BLaER1 (cell line): ENCODE measurements at regions not wholly inside any gene's neighbourhood (a gene's known extent, or its start where the extent isn't known, plus 50 kb on each side); places are given as distances from the start of the nearest gene placed in this dataset.

ENCODE experiments used
- H3K27ac ChIP-seq: shearing (Covaris generic); formaldehyde crosslinking; 2 replicates; pipeline ENCODE4 v1.8.1; 2022
- H3K27me3 ChIP-seq: shearing (Covaris generic); formaldehyde crosslinking; 2 replicates; pipeline ENCODE4 v1.8.1; 2022
- H3K36me3 ChIP-seq: shearing (Covaris generic); formaldehyde crosslinking; 2 replicates; pipeline ENCODE4 v1.8.1; 2022
- H3K4me1 ChIP-seq: shearing (Covaris generic); formaldehyde crosslinking; 2 replicates; pipeline ENCODE4 v1.8.1; 2022
- H3K4me2 ChIP-seq: shearing (Covaris generic); formaldehyde crosslinking; 2 replicates; pipeline ENCODE4 v1.8.1; 2022
- H3K4me3 ChIP-seq: shearing (Covaris generic); formaldehyde crosslinking; 2 replicates; pipeline ENCODE4 v1.8.1; 2022
- H3K9ac ChIP-seq: shearing (Covaris generic); formaldehyde crosslinking; 2 replicates; pipeline ENCODE4 v1.8.1; 2022
- H3K9me3 ChIP-seq: shearing (Covaris generic); formaldehyde crosslinking; 2 replicates; pipeline ENCODE4 v1.8.1; 2022
- H4K20me1 ChIP-seq: shearing (Covaris generic); formaldehyde crosslinking; 2 replicates; pipeline ENCODE4 v1.8.1; 2022
- Cebpa-rat ChIP-seq: shearing (Covaris generic); IDR thresholded peaks from 2 replicates; pipeline ENCODE4 v1.8.1; 2022

GRCh38 chr14:54332490-54332889 lies 64.3 kb upstream of the CDKN3 start:
- no peaks in the 10 kb centered on the region for H4K20me1 ChIP-seq
- no peak overlapping the region for H3K27ac ChIP-seq

GRCh38 chr14:54333511-54333910 lies 63.3 kb upstream of the CDKN3 start:
- Histone ChIP-seq H3K4me1 (peaks cover 6% of the 10 kb centered on the region), H3K4me3 (no peak overlapping the region), H3K27me3 (no peaks in the 10 kb centered on the region), H3K9me3 (no peaks in the 10 kb centered on the region), H4K20me1 (no peaks in the 10 kb centered on the region), H3K4me2 (no peak overlapping the region), H3K27ac (no peak overlapping the region), H3K36me3 (no peaks in the 10 kb centered on the region), H3K9ac (no peak overlapping the region)
- TF ChIP-seq Cebpa-rat = no peak

More at GRCh38 chr14:54332490-54332889, 64.3 kb upstream of the CDKN3 start:
- Histone ChIP-seq H3K9ac (no peak overlapping the region), H3K9me3 (no peaks in the 10 kb centered on the region), H3K4me3 (no peak overlapping the region), H3K4me1 (no peaks in the 10 kb centered on the region), H3K4me2 (no peak overlapping the region), H3K36me3 (no peaks in the 10 kb centered on the region), H3K27me3 (no peaks in the 10 kb centered on the region)
- no peak for TF ChIP-seq Cebpa-rat

GRCh38 chr14:54335569-54336155 lies 61.1 kb upstream of the CDKN3 start:
- H3K9ac ChIP-seq = no peak overlapping the region
- H3K4me2 ChIP-seq = no peak overlapping the region
- H3K27me3 ChIP-seq = no peaks in the 10 kb centered on the region
- peaks cover 6% of the 10 kb centered on the region for H3K4me1 ChIP-seq
- no peak overlapping the region for H3K4me3 ChIP-seq
- H3K9me3 ChIP-seq = no peaks in the 10 kb centered on the region
- H3K36me3 ChIP-seq = no peaks in the 10 kb centered on the region
- TF ChIP-seq Cebpa-rat = no peak
- H4K20me1 ChIP-seq = no peaks in the 10 kb centered on the region
- H3K27ac ChIP-seq = no peak overlapping the region

GRCh38 chr14:54337314-54337713 lies 59.5 kb upstream of the CDKN3 start:
- Histone ChIP-seq H3K9ac (no peak overlapping the region), H3K36me3 (no peaks in the 10 kb centered on the region), H3K9me3 (no peaks in the 10 kb centered on the region), H4K20me1 (no peaks in the 10 kb centered on the region), H3K4me3 (no peak overlapping the region), H3K27ac (no peak overlapping the region), H3K4me2 (0 out of 2 replicates have a peak overlapping the region, but pooled peaks have one; percentile 6), H3K27me3 (no peaks in the 10 kb centered on the region), H3K4me1 (peaks cover 6% of the 10 kb centered on the region)
- TF ChIP-seq Cebpa-rat = no peak

- no peak overlapping the region for H3K4me3 ChIP-seq
- H3K9me3 ChIP-seq = no peaks in the 10 kb centered on the region
- no peaks in the 10 kb centered on the region for H3K36me3 ChIP-seq
- H3K27me3 ChIP-seq = no peaks in the 10 kb centered on the region
- no peak overlapping the region for H3K4me2 ChIP-seq
- H3K4me1 ChIP-seq = peaks cover 17% of the 10 kb centered on the region
- H4K20me1 ChIP-seq = no peaks in the 10 kb centered on the region
- no peak for TF ChIP-seq Cebpa-rat
- no peak overlapping the region for H3K27ac ChIP-seq
- H3K9ac ChIP-seq = no peak overlapping the region
Observed at GRCh38 chr14:54338696-54339317, 58.0 kb upstream of the CDKN3 start.

- H3K9ac ChIP-seq = no peak overlapping the region
- H3K4me2 ChIP-seq = no peak overlapping the region
- H4K20me1 ChIP-seq = no peaks in the 10 kb centered on the region
- no peak for TF ChIP-seq Cebpa-rat
- H3K9me3 ChIP-seq = no peaks in the 10 kb centered on the region
- no peak overlapping the region for H3K27ac ChIP-seq
- no peaks in the 10 kb centered on the region for H3K27me3 ChIP-seq
- peaks cover 26% of the 10 kb centered on the region for H3K4me1 ChIP-seq
- no peaks in the 10 kb centered on the region for H3K36me3 ChIP-seq
- no peak overlapping the region for H3K4me3 ChIP-seq
Observed at GRCh38 chr14:54339771-54340170, 57.0 kb upstream of the CDKN3 start.

GRCh38 chr14:54342806-54343205 lies 54.0 kb upstream of the CDKN3 start:
- peak overlapping the region; percentile 59; the same call in 1 of the 2 replicates for H3K4me2 ChIP-seq
- no peak overlapping the region for H3K27ac ChIP-seq
- H3K36me3 ChIP-seq = no peaks in the 10 kb centered on the region
- H3K9me3 ChIP-seq = no peaks in the 10 kb centered on the region
- H4K20me1 ChIP-seq = no peaks in the 10 kb centered on the region
- H3K9ac ChIP-seq = no peak overlapping the region
- H3K4me3 ChIP-seq = no peak overlapping the region
- H3K27me3 ChIP-seq = no peaks in the 10 kb centered on the region
- H3K4me1 ChIP-seq = peaks cover 32% of the 10 kb centered on the region
- TF ChIP-seq Cebpa-rat = no peak

- Histone ChIP-seq H3K4me1 (peaks cover 28% of the 10 kb centered on the region), H3K9me3 (no peaks in the 10 kb centered on the region), H4K20me1 (no peaks in the 10 kb centered on the region), H3K4me3 (no peak overlapping the region), H3K27ac (peak overlapping the region; percentile 62; the same call in 1 of the 2 replicates), H3K4me2 (peak overlapping the region; percentile 59), H3K27me3 (no peaks in the 10 kb centered on the region), H3K9ac (peak overlapping the region; percentile 34; the same call in 1 of the 2 replicates), H3K36me3 (no peaks in the 10 kb centered on the region)
- no peak for TF ChIP-seq Cebpa-rat
Observed at GRCh38 chr14:54343272-54344121, 53.3 kb upstream of the CDKN3 start.

GRCh38 chr14:54344445-54344844 lies 52.4 kb upstream of the CDKN3 start:
- H3K9me3 ChIP-seq = no peaks in the 10 kb centered on the region
- H3K36me3 ChIP-seq = no peaks in the 10 kb centered on the region
- H3K9ac ChIP-seq = peak overlapping the region; percentile 34; the same call in 1 of the 2 replicates
- TF ChIP-seq Cebpa-rat = no peak
- H3K4me1 ChIP-seq = peaks cover 28% of the 10 kb centered on the region
- peak overlapping the region; percentile 59 for H3K4me2 ChIP-seq
- peak overlapping the region; percentile 62 for H3K27ac ChIP-seq
- H4K20me1 ChIP-seq = no peaks in the 10 kb centered on the region
- no peaks in the 10 kb centered on the region for H3K27me3 ChIP-seq
- no peak overlapping the region for H3K4me3 ChIP-seq

- Histone ChIP-seq H3K4me1 (peaks cover 28% of the 10 kb centered on the region), H3K9me3 (peaks cover 4% of the 10 kb centered on the region; the same call in 1 of the 2 replicates), H3K4me2 (no peak overlapping the region), H3K27ac (no peak overlapping the region), H3K4me3 (no peak overlapping the region), H3K9ac (no peak overlapping the region), H3K36me3 (no peaks in the 10 kb centered on the region), H3K27me3 (no peaks in the 10 kb centered on the region), H4K20me1 (no peaks in the 10 kb centered on the region)
- TF ChIP-seq Cebpa-rat = no peak
Observed at GRCh38 chr14:54346257-54346656, 50.5 kb upstream of the CDKN3 start.
